ENCODE measurements at regions not wholly inside any gene's neighbourhood (a gene's known extent, or its start where the extent isn't known, plus 50 kb on each side); places are given as distances from the start of the nearest gene placed in this dataset.
"Not testable (repeated sequence)": the region's sequence is repeated elsewhere in the genome, so short reads cannot be mapped to it uniquely, and the experiment has no call there.

DNA sequence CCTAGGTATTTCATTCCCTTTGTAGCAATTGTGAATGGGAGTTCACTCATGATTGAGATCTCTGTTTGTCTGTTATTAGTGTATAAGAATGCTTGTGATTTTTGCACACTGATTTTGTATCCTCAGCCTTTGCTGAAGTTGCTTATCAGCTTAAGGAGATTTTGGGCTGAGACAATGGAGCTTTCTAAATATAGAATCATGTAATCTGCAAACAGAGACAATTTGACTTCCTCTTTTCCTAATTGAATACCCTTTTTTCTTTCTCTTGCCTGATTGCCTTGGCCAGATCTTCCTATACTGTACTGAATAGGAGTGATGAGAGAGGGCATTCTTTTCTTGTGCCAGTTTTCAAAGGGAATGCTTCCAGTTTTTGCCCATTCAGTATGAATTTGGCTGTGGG lies 398.1 kb downstream of the SRGAP2C start:
- TF ChIP-seq POLR2AphosphoS5, POLR2A (IDR thresholded peaks at IDR 0.05; ENCODE audit: low read depth, low read length): not testable (repeated sequence)

All from GM12892 (cell line).